B cell (primary cell): ENCODE measurements at regions not wholly inside any gene's neighbourhood (a gene's known extent, or its start where the extent isn't known, plus 50 kb on each side); places are given as distances from the start of the nearest gene placed in this dataset.

Experiments
- ATAC-seq: fragments of 200-7000 bp; cut with Tn5 transposase; one replicate; pipeline ENCODE4 v1.10.0; 2021; ENCODE audit warnings: low read depth, mild to moderate bottlenecking, moderate number of reproducible peaks, moderate library complexity
- CTCF ChIA-PET: fragments of 350-600 bp; sonication (Branson Sonifier 250); formaldehyde crosslinking; loops from one replicate; lab custom pipeline; 2021; ENCODE audit warnings: antibody characterized with exemption, inconsistent platforms; lab: Charles Lee
- POLR2A ChIA-PET: fragments of 350-600 bp; sonication (Branson Sonifier 250); formaldehyde crosslinking; loops from one replicate; lab custom pipeline; 2021; ENCODE audit warnings: antibody characterized with exemption; lab: Charles Lee
- DNase-seq: peaks from one replicate; pipeline ENCODE4 v3.0.0; 2013
- H2AFZ ChIP-seq: 2 replicates; pipeline ENCODE4 v1.6.1; 2012; ENCODE audit warnings: mild to moderate bottlenecking, low read depth, low read length; ENCODE audit not compliant: insufficient read depth, poor library complexity, severe bottlenecking
- H3K27ac ChIP-seq, 2 donors: 1 replicate in 1 of 2; 2 replicates in 1 of 2; pipeline ENCODE4 v1.5.1; 2012 to 2013; ENCODE audit warnings: low read length in 2 of 2, mild to moderate bottlenecking in 2 of 2, moderate library complexity in 1 of 2
- H3K27me3 ChIP-seq, 4 experiments: fragments of 200-600 bp in 1 of 4; sonication (generic) in 1 of 4; replicated peaks in 1 of 4; 1 replicate in 2 of 4; 2 replicates in 2 of 4; pipeline versions ENCODE4 v1.6.1 to v1.7.0; 2013 to 2016; ENCODE audit warnings: low read length in 3 of 4, mild to moderate bottlenecking in 2 of 4, mixed read lengths in 1 of 4, moderate library complexity in 1 of 4; ENCODE audit not compliant: insufficient read depth in 4 of 4, control insufficient read depth in 3 of 4; ENCODE audit errors: control extremely low read depth in 1 of 4
- H3K36me3 ChIP-seq, 2 experiments: replicated peaks in 1 of 2; 1 replicate in 1 of 2; 2 replicates in 1 of 2; pipeline versions ENCODE4 v1.6.1 to v1.7.1; 2013; ENCODE audit warnings: low read length in 1 of 2; ENCODE audit not compliant: insufficient read depth in 2 of 2, control insufficient read depth in 1 of 2; ENCODE audit errors: control extremely low read depth in 1 of 2, extremely low read depth in 1 of 2
- H3K4me1 ChIP-seq, 2 donors: fragments of 200-600 bp in 1 of 2; sonication (generic) in 1 of 2; 1 replicate in 1 of 2; 2 replicates in 1 of 2; pipeline versions ENCODE4 v1.5.1 to v1.6.1; 2013 to 2017; ENCODE audit warnings: low read length in 2 of 2; ENCODE audit not compliant: control insufficient read depth in 2 of 2, insufficient read depth in 2 of 2
- H3K4me2 ChIP-seq: replicated peaks from 2 replicates; pipeline ENCODE3; 2012; ENCODE audit warnings: mild to moderate bottlenecking, low read depth, low read length; ENCODE audit not compliant: poor library complexity, severe bottlenecking
- H3K4me3 ChIP-seq, 5 experiments: fragments of 200-600 bp in 1 of 5; sonication (generic) in 1 of 5; 1 replicate in 3 of 5; 2 replicates in 2 of 5; pipeline versions ENCODE4 v1.5.1 to v1.7.0; 2011 to 2016; ENCODE audit warnings: low read length in 4 of 5, mild to moderate bottlenecking in 4 of 5, low read depth in 2 of 5, control low read depth in 1 of 5, moderate library complexity in 1 of 5; ENCODE audit not compliant: insufficient read depth in 1 of 5; ENCODE audit errors: control extremely low read depth in 1 of 5, extremely low read depth in 1 of 5
- H3K79me2 ChIP-seq: fragments of 200-600 bp; sonication (generic); one replicate; pipeline ENCODE4 v1.6.0; 2016; ENCODE audit warnings: low read length; ENCODE audit not compliant: control insufficient read depth, insufficient read depth
- H3K9ac ChIP-seq: fragments of 200-600 bp; sonication (generic); 2 replicates; pipeline ENCODE4 v1.6.1; 2017; ENCODE audit warnings: mild to moderate bottlenecking, low read length, moderate library complexity
- H3K9me3 ChIP-seq, 3 donors: one replicate each; pipeline versions ENCODE4 v1.6.1 to v1.7.1; 2013; ENCODE audit warnings: low read length in 2 of 3; ENCODE audit not compliant: control insufficient read depth in 2 of 3, insufficient read depth in 1 of 3; ENCODE audit errors: control extremely low read depth in 1 of 3
- H4K20me1 ChIP-seq: 2 replicates; pipeline ENCODE4 v1.6.0; 2012; ENCODE audit warnings: mild to moderate bottlenecking, low read length; ENCODE audit not compliant: insufficient read depth, control insufficient read depth, poor library complexity, severe bottlenecking
- H3K27ac Mint-ChIP-seq: one replicate; pipeline ENCODE4 v1.8.0; 2021; ENCODE audit warnings: mixed read lengths
- H3K27me3 Mint-ChIP-seq: one replicate; pipeline ENCODE4 v1.8.0; 2021; ENCODE audit warnings: mixed read lengths
- H3K4me1 Mint-ChIP-seq: one replicate; pipeline ENCODE4 v1.8.0; 2021; ENCODE audit warnings: mixed read lengths
- H3K4me3 Mint-ChIP-seq: one replicate; pipeline ENCODE4 v1.8.0; 2021; ENCODE audit warnings: mixed read lengths
- H3K9me3 Mint-ChIP-seq: one replicate; pipeline ENCODE4 v1.8.0; 2022; ENCODE audit warnings: mixed read lengths; ENCODE audit not compliant: insufficient read depth
- EZH2 ChIP-seq: IDR thresholded peaks from 2 replicates; pipeline ENCODE4 v1.6.1; 2012; ENCODE audit warnings: borderline replicate concordance, low read depth, mild to moderate bottlenecking, moderate library complexity, low read length; ENCODE audit not compliant: insufficient read depth, poor library complexity, severe bottlenecking
- WGBS: methylation state at CpG from one replicate; pipeline ENCODE4 v1.1.5; 2013; ENCODE audit warnings: missing lambda C conversion rate; ENCODE audit not compliant: insufficient coverage; 5-methylcytosine and 5-hydroxymethylcytosine counted together
- intact Hi-C: fragments of 100-400 bp; cut with micrococcal nuclease; formaldehyde crosslinking; loops from one replicate; pipeline ENCODE4 v1.10.0; 2022
- TF ChIP-seq, protein P1 (sequence below): fragments of 200-600 bp; IDR thresholded peaks from one replicate; pipeline ENCODE4 v1.8.0; 2022; ENCODE audit warnings: antibody characterized with exemption, mild to moderate bottlenecking

DNA sequence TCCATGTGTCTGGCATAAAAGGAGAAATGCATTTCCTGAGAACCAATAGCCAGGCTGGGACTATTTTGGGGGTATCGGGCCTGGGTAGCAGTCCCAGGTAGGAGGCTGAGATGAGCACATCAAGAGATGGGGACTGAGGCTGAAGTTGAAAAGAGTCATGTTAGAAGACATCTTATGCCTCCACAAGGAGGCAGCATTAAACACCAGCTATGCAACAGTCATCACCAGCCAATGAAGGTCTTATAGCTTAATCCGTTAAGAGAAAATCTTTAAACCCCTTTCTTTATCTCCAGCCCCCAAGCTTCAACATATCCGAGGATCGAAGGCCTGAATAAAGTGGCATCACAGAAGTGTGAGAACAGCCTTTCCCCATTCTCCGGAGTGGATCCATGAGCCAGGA lies 640.7 kb upstream of the PTBP2 start:
- TF ChIP-seq EZH2: no peak
- TF ChIP-seq, protein P1, sequence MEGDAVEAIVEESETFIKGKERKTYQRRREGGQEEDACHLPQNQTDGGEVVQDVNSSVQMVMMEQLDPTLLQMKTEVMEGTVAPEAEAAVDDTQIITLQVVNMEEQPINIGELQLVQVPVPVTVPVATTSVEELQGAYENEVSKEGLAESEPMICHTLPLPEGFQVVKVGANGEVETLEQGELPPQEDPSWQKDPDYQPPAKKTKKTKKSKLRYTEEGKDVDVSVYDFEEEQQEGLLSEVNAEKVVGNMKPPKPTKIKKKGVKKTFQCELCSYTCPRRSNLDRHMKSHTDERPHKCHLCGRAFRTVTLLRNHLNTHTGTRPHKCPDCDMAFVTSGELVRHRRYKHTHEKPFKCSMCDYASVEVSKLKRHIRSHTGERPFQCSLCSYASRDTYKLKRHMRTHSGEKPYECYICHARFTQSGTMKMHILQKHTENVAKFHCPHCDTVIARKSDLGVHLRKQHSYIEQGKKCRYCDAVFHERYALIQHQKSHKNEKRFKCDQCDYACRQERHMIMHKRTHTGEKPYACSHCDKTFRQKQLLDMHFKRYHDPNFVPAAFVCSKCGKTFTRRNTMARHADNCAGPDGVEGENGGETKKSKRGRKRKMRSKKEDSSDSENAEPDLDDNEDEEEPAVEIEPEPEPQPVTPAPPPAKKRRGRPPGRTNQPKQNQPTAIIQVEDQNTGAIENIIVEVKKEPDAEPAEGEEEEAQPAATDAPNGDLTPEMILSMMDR: no peak
- H4K20me1 ChIP-seq: no peaks in the 10 kb centered on the region
- H3K27me3 Mint-ChIP-seq: no peaks in the 10 kb centered on the region
- no peak overlapping the region for H3K9ac ChIP-seq
- DNase-seq (no peak), ATAC-seq (no peak)
- intact Hi-C loops: no loop called here
- no peak overlapping the region for H3K4me3 Mint-ChIP-seq
- no peaks in the 10 kb centered on the region for H3K79me2 ChIP-seq
- no peak overlapping the region for H3K4me3 ChIP-seq
- 91% methylated on average over 4 of the region's 5 CpGs for WGBS
- H3K27ac ChIP-seq: no peak overlapping the region
- H3K4me1 Mint-ChIP-seq: no peaks in the 10 kb centered on the region
- H3K9me3 ChIP-seq: peaks cover 0 to 3% (median 0%) of the 10 kb centered on the region in 3 donors
- no peaks in the 10 kb centered on the region for H3K9me3 Mint-ChIP-seq
- H3K36me3 ChIP-seq: no peaks in the 10 kb centered on the region
- no peaks in the 10 kb centered on the region for H3K27me3 ChIP-seq
- H3K4me1 ChIP-seq: no peaks in the 10 kb centered on the region
- ChIA-PET CTCF (no interaction called here), POLR2A (no interaction called here)
- no peak overlapping the region for H3K4me2 ChIP-seq
- H3K27ac Mint-ChIP-seq: no peak overlapping the region
- H2AFZ ChIP-seq: no peak overlapping the region

DNA sequence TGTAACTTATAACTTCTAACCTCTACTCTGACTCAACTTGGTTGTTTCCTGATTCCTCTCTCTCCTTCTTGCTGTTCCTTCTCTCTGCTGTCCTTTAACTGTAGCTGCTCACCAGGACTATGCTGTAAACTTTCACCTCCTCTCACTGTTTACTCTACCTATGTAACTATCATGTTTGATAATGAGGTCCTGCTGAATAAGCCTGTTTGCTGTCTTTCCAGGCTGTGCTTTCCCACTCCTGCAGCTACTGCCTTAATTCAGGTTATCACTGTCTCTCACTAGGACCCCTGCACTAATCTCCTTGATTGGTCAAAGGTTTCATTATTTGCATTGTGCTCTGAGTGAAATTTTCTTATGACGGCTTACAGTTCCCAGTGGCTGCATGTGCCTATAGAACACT lies 633.9 kb upstream of the PTBP2 start:
- Histone ChIP-seq H3K9me3 (peaks cover 0 to 3% (median 0%) of the 10 kb centered on the region in 3 donors), H3K79me2 (no peaks in the 10 kb centered on the region), H3K36me3 (no peaks in the 10 kb centered on the region), H3K4me1 (no peaks in the 10 kb centered on the region), H4K20me1 (no peaks in the 10 kb centered on the region), H3K9ac (no peak overlapping the region), H2AFZ (no peak overlapping the region), H3K4me3 (no peak overlapping the region), H3K27me3 (no peaks in the 10 kb centered on the region), H3K4me2 (no peak overlapping the region), H3K27ac (no peak overlapping the region)
- Mint-ChIP-seq H3K27ac (no peak overlapping the region), H3K4me3 (no peak overlapping the region), H3K27me3 (no peaks in the 10 kb centered on the region), H3K9me3 (no peaks in the 10 kb centered on the region), H3K4me1 (no peaks in the 10 kb centered on the region)
- DNase-seq (no peak), ATAC-seq (no peak)
- ChIA-PET POLR2A (no interaction called here), CTCF (no interaction called here)
- intact Hi-C loops: no loop called here
- no peak for TF ChIP-seq EZH2
- TF ChIP-seq, protein P1: no peak
- WGBS: 100% methylated on average over 1 of the region's 1 CpG
